Keratinocyte (primary cell): ENCODE measurements at regions not wholly inside any gene's neighbourhood (a gene's known extent, or its start where the extent isn't known, plus 50 kb on each side); places are given as distances from the start of the nearest gene placed in this dataset.

Source experiments
- EZH2 ChIP-seq: IDR thresholded peaks from one replicate; pipeline ENCODE4 v1.6.1; 2012; ENCODE audit warnings: inconsistent platforms, mild to moderate bottlenecking, low read length, moderate library complexity
- TF ChIP-seq, protein P1 (sequence below), 3 experiments: IDR thresholded peaks in 1 of 3; conservative IDR thresholded peaks in 1 of 3; optimal IDR thresholded peaks in 1 of 3; 2 replicates in 2 of 3; 3 replicates in 1 of 3; pipeline versions ENCODE3 to v1.5.1; 2011; ENCODE audit warnings: low read length in 3 of 3, mild to moderate bottlenecking in 3 of 3, moderate library complexity in 2 of 3, control low read depth in 1 of 3, inconsistent platforms in 1 of 3; ENCODE audit not compliant: insufficient read depth in 2 of 3; ENCODE audit errors: extremely low read depth in 1 of 3

DNA sequence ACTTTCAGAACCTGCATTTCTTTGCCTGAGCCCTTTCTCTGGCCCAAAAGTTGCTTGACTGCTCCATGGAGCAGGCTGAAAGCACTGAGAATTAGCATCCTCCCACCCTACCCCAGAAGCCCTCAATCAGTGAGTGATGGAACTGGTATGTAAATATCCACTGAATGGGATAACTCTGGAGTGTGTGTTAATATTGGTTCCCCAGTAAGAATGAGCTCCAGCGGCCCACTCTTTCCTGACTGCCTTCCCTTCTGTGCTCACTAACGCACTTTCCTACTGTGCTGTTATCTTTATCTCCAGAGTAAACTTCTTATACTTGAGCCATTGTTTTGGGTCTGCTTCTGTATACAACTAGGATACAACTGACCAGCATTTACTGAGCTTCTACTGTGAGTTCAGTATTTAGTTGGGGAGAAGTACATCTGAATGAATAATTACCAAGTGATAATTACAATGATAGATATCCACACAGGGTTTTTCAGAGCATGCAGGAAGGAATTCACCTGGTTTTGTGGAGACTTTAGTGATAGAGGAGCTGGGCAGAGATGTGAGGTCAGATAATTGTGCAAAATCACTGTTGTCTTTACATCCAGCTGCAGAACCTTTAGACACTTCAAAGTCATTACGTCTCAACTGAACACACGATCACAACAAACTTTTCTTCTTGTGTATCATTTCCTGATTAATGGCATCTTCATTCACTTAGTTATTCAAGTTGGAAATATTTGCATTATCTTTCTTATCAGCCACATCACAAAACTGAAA is 149.2 kb upstream of the BTG1 start:
- TF ChIP-seq, protein P1, sequence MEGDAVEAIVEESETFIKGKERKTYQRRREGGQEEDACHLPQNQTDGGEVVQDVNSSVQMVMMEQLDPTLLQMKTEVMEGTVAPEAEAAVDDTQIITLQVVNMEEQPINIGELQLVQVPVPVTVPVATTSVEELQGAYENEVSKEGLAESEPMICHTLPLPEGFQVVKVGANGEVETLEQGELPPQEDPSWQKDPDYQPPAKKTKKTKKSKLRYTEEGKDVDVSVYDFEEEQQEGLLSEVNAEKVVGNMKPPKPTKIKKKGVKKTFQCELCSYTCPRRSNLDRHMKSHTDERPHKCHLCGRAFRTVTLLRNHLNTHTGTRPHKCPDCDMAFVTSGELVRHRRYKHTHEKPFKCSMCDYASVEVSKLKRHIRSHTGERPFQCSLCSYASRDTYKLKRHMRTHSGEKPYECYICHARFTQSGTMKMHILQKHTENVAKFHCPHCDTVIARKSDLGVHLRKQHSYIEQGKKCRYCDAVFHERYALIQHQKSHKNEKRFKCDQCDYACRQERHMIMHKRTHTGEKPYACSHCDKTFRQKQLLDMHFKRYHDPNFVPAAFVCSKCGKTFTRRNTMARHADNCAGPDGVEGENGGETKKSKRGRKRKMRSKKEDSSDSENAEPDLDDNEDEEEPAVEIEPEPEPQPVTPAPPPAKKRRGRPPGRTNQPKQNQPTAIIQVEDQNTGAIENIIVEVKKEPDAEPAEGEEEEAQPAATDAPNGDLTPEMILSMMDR (optimal IDR thresholded peaks at IDR 0.05 in 1 of 3, IDR thresholded peaks at IDR 0.05 in 1 of 3, conservative IDR thresholded peaks at IDR 0.05 in 1 of 3; ENCODE audit: extremely low read depth in 1 of 3, insufficient read depth in 2 of 3, low read length in 3 of 3) = no peak
- TF ChIP-seq EZH2 = no peak
